Small intestine (tissue), 7 donors: ENCODE measurements at regions not wholly inside any gene's neighbourhood (a gene's known extent, or its start where the extent isn't known, plus 50 kb on each side); places are given as distances from the start of the nearest gene placed in this dataset.

Experiments
- DNase-seq, 2 donors: peaks; one replicate each; pipeline versions ENCODE4 v3.0.0 to v3.0.0-alpha.2; 2013
- FAIRE-seq: peaks from 2 replicates; lab custom pipeline; 2012; peaks lifted over from hg19 to GRCh38; lab: Jason Lieb, UNC
- H3K27ac ChIP-seq, 3 donors: one replicate each; pipeline ENCODE4 v1.5.1; 2013; ENCODE audit warnings: low read length in 2 of 3, mild to moderate bottlenecking in 2 of 3, control low read depth in 1 of 3, inconsistent platforms in 1 of 3, low read depth in 1 of 3, moderate library complexity in 1 of 3
- H3K27me3 ChIP-seq, 3 donors: one replicate each; pipeline ENCODE4 v1.6.1; 2013; ENCODE audit warnings: low read length in 3 of 3, inconsistent platforms in 1 of 3; ENCODE audit not compliant: control insufficient read depth in 3 of 3, insufficient read depth in 3 of 3
- H3K36me3 ChIP-seq, 3 donors: one replicate each; pipeline ENCODE4 v1.6.1; 2013; ENCODE audit warnings: low read length in 3 of 3, inconsistent platforms in 1 of 3, low read depth in 1 of 3, mild to moderate bottlenecking in 1 of 3, moderate library complexity in 1 of 3; ENCODE audit not compliant: control insufficient read depth in 3 of 3, insufficient read depth in 2 of 3
- H3K4me1 ChIP-seq, 3 donors: one replicate each; pipeline ENCODE4 v1.6.1; 2013; ENCODE audit warnings: low read length in 2 of 3, inconsistent platforms in 1 of 3, low read depth in 1 of 3, mild to moderate bottlenecking in 1 of 3, moderate library complexity in 1 of 3; ENCODE audit not compliant: control insufficient read depth in 3 of 3, insufficient read depth in 2 of 3
- H3K4me3 ChIP-seq, 3 donors: one replicate each; pipeline ENCODE4 v1.5.1; 2013; ENCODE audit warnings: low read length in 3 of 3, control low read depth in 1 of 3, inconsistent platforms in 1 of 3, low read depth in 1 of 3, mild to moderate bottlenecking in 1 of 3, moderate library complexity in 1 of 3
- H3K9me3 ChIP-seq, 2 donors: one replicate each; pipeline ENCODE4 v1.6.1; 2013; ENCODE audit warnings: low read depth in 1 of 2, low read length in 1 of 2; ENCODE audit not compliant: control insufficient read depth in 2 of 2, insufficient read depth in 1 of 2
- WGBS, 3 donors: extraction: QIAGEN DNeasy Blood & Tissue Kit; methylation state at CpG; one replicate each; pipeline ENCODE4 v1.1.7; 2013; 5-methylcytosine and 5-hydroxymethylcytosine counted together
- donor health status: healthy with polysubstance abuse.
- donor health status: control.
- donor health status: control.
- donor health status: Bipolar disorder and iron deficiency.
- donor health status: healthy.

GRCh38 chr3:127352612-127353011, 64.8 kb upstream of the PRR20G start:
- Histone ChIP-seq H3K9me3 (peaks cover 0 to 15% of the 10 kb centered on the region in 2 donors), H3K27me3 (peaks cover 0 to 7% (median 0%) of the 10 kb centered on the region in 3 donors), H3K4me1 (no peaks in the 10 kb centered on the region), H3K36me3 (no peaks in the 10 kb centered on the region), H3K4me3 (no peak overlapping the region), H3K27ac (no peak overlapping the region)
- FAIRE-seq (no peak), DNase-seq (no peak)
- WGBS, 3 donors: 70 to 78% (median 77%) methylated on average over 4 of the region's 4 CpGs

- no peaks in the 10 kb centered on the region for H3K4me1 ChIP-seq
- WGBS, 3 donors: 54 to 72% (median 70%) methylated on average over 12 of the region's 12 CpGs
- no peak overlapping the region for H3K27ac ChIP-seq
- DNase-seq (no peak), FAIRE-seq (no peak)
- H3K36me3 ChIP-seq: no peaks in the 10 kb centered on the region
- peaks cover 0 to 12% of the 10 kb centered on the region in 2 donors for H3K9me3 ChIP-seq
- H3K4me3 ChIP-seq: no peak overlapping the region
- peaks cover 0 to 9% (median 0%) of the 10 kb centered on the region in 3 donors for H3K27me3 ChIP-seq
Observed at GRCh38 chr3:127351775-127352350, 64.0 kb upstream of the PRR20G start.

- no peak overlapping the region for H3K4me3 ChIP-seq
- peaks cover 0 to 8% (median 0%) of the 10 kb centered on the region in 3 donors for H3K27me3 ChIP-seq
- H3K4me1 ChIP-seq: no peaks in the 10 kb centered on the region
- no peaks in the 10 kb centered on the region for H3K36me3 ChIP-seq
- FAIRE-seq (no peak), DNase-seq (no peak)
- WGBS, 3 donors: 72 to 75% (median 75%) methylated on average over 10 of the region's 10 CpGs
- H3K27ac ChIP-seq: no peak overlapping the region
- H3K9me3 ChIP-seq: peaks cover 0 to 7% of the 10 kb centered on the region in 2 donors
Observed at GRCh38 chr3:127351321-127351720, 63.5 kb upstream of the PRR20G start.

GRCh38 chr3:127350172-127351050, 62.6 kb upstream of the PRR20G start:
- no peak for DNase-seq
- Histone ChIP-seq H3K4me1 (no peaks in the 10 kb centered on the region), H3K4me3 (no peak overlapping the region), H3K9me3 (no peaks in the 10 kb centered on the region), H3K27ac (no peak overlapping the region), H3K27me3 (peaks cover 0 to 7% (median 0%) of the 10 kb centered on the region in 3 donors), H3K36me3 (no peaks in the 10 kb centered on the region)
- 80 to 82% (median 80%) methylated on average over 28 of the region's 28 CpGs for WGBS, 3 donors
- FAIRE-seq: no peak

- Histone ChIP-seq H3K4me1 (no peaks in the 10 kb centered on the region), H3K27ac (no peak overlapping the region), H3K4me3 (no peak overlapping the region), H3K27me3 (peaks cover 0 to 7% (median 0%) of the 10 kb centered on the region in 3 donors), H3K9me3 (no peaks in the 10 kb centered on the region), H3K36me3 (no peaks in the 10 kb centered on the region)
- FAIRE-seq: no peak
- no peak for DNase-seq
- WGBS, 3 donors: 70 to 75% (median 72%) methylated on average over 16 to 19 of the region's 19 CpGs
Observed at GRCh38 chr3:127349501-127350171, 61.8 kb upstream of the PRR20G start.

- no peak for FAIRE-seq
- no peak for DNase-seq
- Histone ChIP-seq H3K9me3 (no peaks in the 10 kb centered on the region), H3K27ac (no peak overlapping the region), H3K36me3 (no peaks in the 10 kb centered on the region), H3K4me1 (no peaks in the 10 kb centered on the region), H3K4me3 (no peak overlapping the region), H3K27me3 (peaks cover 0 to 26% (median 10%) of the 10 kb centered on the region in 3 donors)
- WGBS, 3 donors: 44 to 54% (median 50%) methylated on average over 9 of the region's 9 CpGs
Observed at GRCh38 chr3:127342735-127343134, 54.9 kb upstream of the PRR20G start.

- Histone ChIP-seq H3K27me3 (peaks cover 0 to 43% (median 20%) of the 10 kb centered on the region in 3 donors), H3K4me1 (no peaks in the 10 kb centered on the region), H3K9me3 (no peaks in the 10 kb centered on the region), H3K4me3 (no peak overlapping the region), H3K36me3 (no peaks in the 10 kb centered on the region), H3K27ac (no peak overlapping the region)
- no peak for FAIRE-seq
- WGBS, 3 donors: 46 to 52% (median 51%) methylated on average over 20 of the region's 20 CpGs
- DNase-seq: peak in 1 of 2 donors; percentile 25
Observed at GRCh38 chr3:127339928-127340861, 52.3 kb upstream of the PRR20G start.
